Adipocyte (in vitro differentiated cells): ENCODE measurements at regions not wholly inside any gene's neighbourhood (a gene's known extent, or its start where the extent isn't known, plus 50 kb on each side); places are given as distances from the start of the nearest gene placed in this dataset.

ENCODE experiments used
- DNase-seq: peaks from one replicate; pipeline ENCODE4 v3.0.0-alpha.2; 2015; ENCODE audit warnings: low read depth
- H3K27me3 ChIP-seq: replicated peaks from 2 replicates; pipeline ENCODE4 v1.7.0; 2013; ENCODE audit warnings: mild to moderate bottlenecking, low read length, moderate library complexity; ENCODE audit not compliant: control insufficient read depth, insufficient read depth
- H3K36me3 ChIP-seq: 2 replicates; pipeline ENCODE4 v1.7.0; 2013; ENCODE audit warnings: low read length, mild to moderate bottlenecking, moderate library complexity; ENCODE audit not compliant: control insufficient read depth, insufficient read depth, severe bottlenecking
- H3K4me1 ChIP-seq: 2 replicates; pipeline ENCODE4 v1.7.0; 2013; ENCODE audit warnings: mild to moderate bottlenecking, low read length, moderate library complexity; ENCODE audit not compliant: control insufficient read depth, insufficient read depth
- H3K4me3 ChIP-seq: 2 replicates; pipeline ENCODE4 v1.7.0; 2013; ENCODE audit warnings: mild to moderate bottlenecking, low read length, moderate library complexity
- H3K9ac ChIP-seq: 2 replicates; pipeline ENCODE4 v1.7.0; 2013; ENCODE audit warnings: mild to moderate bottlenecking, low read length, moderate library complexity
- H3K9me3 ChIP-seq: 2 replicates; pipeline ENCODE4 v1.7.0; 2013; ENCODE audit warnings: mild to moderate bottlenecking, low read length, moderate library complexity; ENCODE audit not compliant: control insufficient read depth

DNA sequence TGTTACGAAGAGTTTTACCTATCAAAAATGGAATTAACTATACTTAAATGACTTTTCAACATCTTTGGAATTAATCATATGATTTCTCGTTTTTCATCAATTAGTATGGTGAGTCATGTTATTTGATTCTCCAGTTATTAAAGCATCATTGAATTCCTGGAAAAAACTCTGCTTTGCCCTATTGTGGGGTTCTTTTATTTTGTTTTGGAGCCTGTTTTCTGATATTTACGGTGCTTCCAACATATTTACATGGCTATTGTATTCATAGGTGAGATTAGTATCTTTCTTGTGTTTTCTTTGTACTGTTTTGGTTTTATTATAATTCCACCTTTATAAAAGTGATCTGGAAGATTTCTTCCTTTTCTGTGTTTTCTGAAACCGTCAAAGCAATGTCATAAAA is 902.7 kb downstream of the TBC1D22A start:
- Histone ChIP-seq H3K27me3 (no peaks in the 10 kb centered on the region), H3K9me3 (peaks cover 5% of the 10 kb centered on the region), H3K4me1 (no peaks in the 10 kb centered on the region), H3K9ac (no peak overlapping the region), H3K36me3 (no peaks in the 10 kb centered on the region), H3K4me3 (no peak overlapping the region)
- DNase-seq = no peak

DNA sequence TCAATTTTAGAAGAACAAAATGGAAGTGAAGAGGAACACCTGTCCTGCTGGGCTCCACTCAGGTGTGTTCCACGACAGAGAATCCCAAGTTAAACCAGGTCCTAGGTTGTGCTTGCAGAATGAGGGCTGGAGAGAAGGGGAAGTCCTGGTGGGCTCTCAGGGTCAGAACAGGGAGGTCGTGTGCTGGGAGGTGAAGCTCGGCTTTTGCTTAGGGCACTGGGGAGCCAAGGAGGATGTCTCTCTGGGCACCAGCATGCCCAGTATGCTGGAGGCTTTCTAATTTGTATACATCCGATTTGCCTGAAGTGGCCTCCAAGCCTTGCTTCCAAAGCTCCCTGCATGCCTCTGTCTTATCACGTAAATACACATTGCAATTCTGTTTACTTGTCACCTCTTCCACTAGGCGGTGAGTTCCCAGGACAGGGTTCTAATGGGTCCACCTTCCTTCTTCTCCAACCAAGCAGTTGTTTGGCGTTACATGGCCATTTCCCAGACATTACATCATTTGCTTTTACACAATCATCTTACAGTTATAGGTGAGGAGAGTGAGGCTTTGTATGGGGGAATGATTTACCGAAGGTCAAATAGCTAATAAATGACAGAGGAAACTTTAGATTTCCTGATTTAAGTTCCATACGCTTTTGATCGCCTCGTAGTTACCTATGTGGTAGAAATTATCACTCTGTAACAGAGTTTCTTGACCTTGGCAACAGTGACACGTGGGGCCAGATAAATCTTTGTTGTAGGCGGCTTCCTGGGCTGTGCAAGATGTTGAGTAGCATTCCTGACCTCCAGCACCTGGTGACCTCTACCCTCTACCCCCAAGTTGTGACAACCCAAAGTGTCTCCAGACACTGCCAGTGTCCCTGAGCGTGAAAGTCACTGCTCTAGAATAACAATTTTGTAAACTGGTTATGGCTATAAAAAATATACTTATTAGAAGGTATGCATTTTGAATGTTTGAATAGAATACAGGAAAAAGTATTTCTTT is 901.5 kb downstream of the TBC1D22A start:
- Histone ChIP-seq H3K9me3 (peaks cover 5% of the 10 kb centered on the region), H3K4me3 (no peak overlapping the region), H3K9ac (no peak overlapping the region), H3K4me1 (no peaks in the 10 kb centered on the region), H3K27me3 (no peaks in the 10 kb centered on the region), H3K36me3 (no peaks in the 10 kb centered on the region)
- DNase-seq = no peak

DNA sequence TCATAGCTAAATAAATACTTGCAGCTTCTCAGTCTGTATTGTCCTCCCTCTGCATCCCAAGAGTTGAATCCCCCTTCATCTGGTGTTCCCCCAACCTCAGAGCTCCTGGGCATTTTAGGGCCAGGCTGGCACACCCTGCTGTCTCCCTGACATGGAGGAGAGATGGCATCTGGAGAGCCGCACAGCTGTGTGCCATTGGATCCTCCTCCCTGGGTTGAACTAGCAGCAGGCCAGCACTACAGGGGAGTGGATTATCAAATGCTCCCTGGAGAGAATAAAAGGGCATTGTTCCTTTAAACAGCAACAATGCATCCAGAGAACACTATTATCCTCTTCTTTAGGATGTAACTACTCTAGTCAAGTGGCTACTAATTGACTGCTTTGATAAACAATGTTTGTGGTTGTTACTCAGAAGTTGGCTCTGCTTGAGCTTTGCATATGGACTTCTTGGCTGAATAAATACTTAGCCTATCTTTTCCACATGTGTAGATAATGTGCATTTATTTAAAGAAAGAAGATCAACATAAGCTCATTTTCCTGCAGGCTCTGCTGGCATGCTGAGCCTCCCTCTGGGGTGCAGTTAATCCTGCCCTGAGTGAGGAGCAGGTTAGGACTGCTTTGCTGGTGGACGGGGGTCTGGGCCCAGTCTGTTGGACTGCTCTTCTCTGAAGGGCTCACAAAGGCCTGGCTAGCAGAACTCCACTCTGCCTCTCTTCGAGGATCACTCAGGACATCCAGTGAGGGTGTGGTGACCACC is 897.2 kb downstream of the TBC1D22A start:
- H3K4me1 ChIP-seq = no peaks in the 10 kb centered on the region
- no peaks in the 10 kb centered on the region for H3K36me3 ChIP-seq
- no peak for DNase-seq
- no peak overlapping the region for H3K9ac ChIP-seq
- H3K4me3 ChIP-seq = no peak overlapping the region
- H3K9me3 ChIP-seq = peaks cover 5% of the 10 kb centered on the region
- H3K27me3 ChIP-seq = no peaks in the 10 kb centered on the region

DNA sequence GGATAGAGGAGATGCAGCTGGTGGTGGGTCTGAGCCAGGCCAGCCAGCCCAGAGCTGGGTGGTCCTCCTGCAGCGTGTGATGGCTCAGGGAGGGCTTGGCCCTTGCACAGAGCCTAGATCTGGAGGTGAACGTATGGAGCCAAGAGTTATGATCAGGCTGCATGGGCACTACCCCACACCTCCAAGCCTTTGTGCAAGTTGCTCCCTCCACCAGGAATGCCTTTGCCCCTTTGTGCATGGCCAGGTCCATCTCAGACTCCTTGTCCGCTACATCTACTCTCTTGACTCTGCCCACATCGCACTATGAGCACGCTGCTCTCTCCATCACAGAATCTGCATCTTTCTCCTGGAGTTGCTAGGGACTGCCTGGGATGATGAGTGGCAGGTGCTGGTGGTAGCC is 895.7 kb downstream of the TBC1D22A start:
- Histone ChIP-seq H3K4me1 (no peaks in the 10 kb centered on the region), H3K9me3 (peaks cover 1% of the 10 kb centered on the region), H3K27me3 (no peaks in the 10 kb centered on the region), H3K4me3 (no peak overlapping the region), H3K9ac (no peak overlapping the region), H3K36me3 (no peaks in the 10 kb centered on the region)
- no peak for DNase-seq

DNA sequence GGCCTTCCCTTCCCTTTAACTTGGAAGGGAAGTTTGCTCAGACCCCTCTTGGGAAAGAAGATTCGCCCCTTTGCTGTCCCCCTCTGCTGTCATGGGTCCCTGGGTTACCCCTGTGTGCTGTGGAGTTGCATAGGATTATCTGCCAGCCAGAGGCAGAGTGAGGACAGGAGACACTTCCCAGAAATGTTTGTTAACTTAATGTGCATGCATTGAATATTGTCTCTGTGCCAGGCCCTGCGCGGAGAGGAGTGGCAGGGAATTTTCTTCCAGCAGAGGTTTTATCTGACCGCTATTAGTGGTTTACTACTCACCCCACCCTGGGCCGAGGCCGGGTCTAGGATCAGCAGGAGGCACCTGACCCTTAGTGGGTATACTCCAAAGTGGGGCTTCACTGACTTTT is 894.8 kb downstream of the TBC1D22A start:
- Histone ChIP-seq H3K9ac (no peak overlapping the region), H3K4me1 (no peaks in the 10 kb centered on the region), H3K36me3 (no peaks in the 10 kb centered on the region), H3K4me3 (no peak overlapping the region), H3K27me3 (no peaks in the 10 kb centered on the region), H3K9me3 (no peaks in the 10 kb centered on the region)
- DNase-seq = no peak

DNA sequence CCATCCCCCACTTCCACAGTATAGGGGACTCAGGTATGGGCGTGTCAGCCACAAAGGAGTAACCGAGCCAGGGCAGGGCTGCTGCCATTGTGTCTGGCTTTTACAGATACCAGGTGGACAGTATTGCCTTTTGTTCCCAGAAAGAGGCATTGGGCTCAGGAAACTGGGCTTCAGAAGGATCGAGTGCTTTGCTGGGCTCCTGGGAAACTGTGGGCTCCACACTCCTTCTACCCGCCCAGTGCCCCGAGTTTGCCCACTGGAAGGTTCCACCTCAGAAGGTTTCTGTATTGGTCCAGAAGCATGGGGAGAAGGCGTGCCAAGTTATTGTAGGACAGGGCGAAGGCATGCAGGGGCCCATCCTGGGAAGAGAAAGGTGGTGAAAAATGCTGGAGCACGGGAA is 894.4 kb downstream of the TBC1D22A start:
- no peaks in the 10 kb centered on the region for H3K27me3 ChIP-seq
- no peak overlapping the region for H3K9ac ChIP-seq
- H3K4me3 ChIP-seq = no peak overlapping the region
- DNase-seq = no peak
- no peaks in the 10 kb centered on the region for H3K4me1 ChIP-seq
- no peaks in the 10 kb centered on the region for H3K36me3 ChIP-seq
- no peaks in the 10 kb centered on the region for H3K9me3 ChIP-seq

DNA sequence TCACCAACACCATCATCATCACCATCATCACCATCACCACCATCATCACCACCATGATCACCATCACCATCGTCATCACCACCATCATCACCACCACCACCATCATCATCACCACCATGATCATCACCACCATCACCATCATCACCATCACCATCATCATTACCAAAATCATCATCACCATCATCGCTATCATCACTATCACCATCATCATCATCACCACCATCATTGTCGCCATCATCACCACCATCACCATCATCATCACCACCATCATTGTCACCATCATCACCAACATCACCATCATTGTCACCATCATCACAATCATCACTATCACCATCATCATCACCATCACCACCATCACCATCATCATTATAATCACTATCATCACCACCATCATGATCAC is 893.5 kb downstream of the TBC1D22A start:
- no peaks in the 10 kb centered on the region for H3K27me3 ChIP-seq
- no peak overlapping the region for H3K9ac ChIP-seq
- H3K4me3 ChIP-seq = no peak overlapping the region
- no peaks in the 10 kb centered on the region for H3K4me1 ChIP-seq
- no peak for DNase-seq
- no peaks in the 10 kb centered on the region for H3K9me3 ChIP-seq
- H3K36me3 ChIP-seq = no peaks in the 10 kb centered on the region

DNA sequence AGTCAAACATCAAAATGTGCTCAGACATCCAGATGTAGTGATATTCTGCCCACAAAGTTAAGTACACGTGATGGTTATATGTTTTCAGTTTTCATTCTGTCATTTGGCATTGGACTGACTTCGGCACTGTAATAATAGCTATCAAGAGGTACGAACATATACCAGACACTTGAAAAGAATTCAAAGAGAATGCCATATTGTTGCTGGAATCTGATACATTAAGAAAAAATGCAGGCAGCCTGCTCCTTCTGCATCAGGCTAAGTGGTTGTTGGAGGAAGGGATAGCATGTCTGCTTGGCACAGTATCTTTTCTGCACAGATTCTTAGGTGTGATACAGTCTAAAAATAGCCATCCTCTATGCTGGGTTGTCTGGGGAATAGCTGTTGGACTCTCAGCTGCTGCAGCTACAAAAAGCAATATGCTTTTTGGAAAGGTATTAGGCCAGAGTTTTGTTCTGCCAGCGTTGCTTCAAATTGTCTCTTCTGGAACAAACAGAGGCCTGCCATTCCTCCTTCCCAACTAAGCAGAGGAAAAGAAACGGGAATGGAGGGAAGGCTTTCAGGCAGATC is 892.6 kb downstream of the TBC1D22A start:
- no peak overlapping the region for H3K4me3 ChIP-seq
- H3K4me1 ChIP-seq = no peaks in the 10 kb centered on the region
- H3K27me3 ChIP-seq = no peaks in the 10 kb centered on the region
- no peaks in the 10 kb centered on the region for H3K36me3 ChIP-seq
- no peak overlapping the region for H3K9ac ChIP-seq
- DNase-seq = no peak
- H3K9me3 ChIP-seq = no peaks in the 10 kb centered on the region

DNA sequence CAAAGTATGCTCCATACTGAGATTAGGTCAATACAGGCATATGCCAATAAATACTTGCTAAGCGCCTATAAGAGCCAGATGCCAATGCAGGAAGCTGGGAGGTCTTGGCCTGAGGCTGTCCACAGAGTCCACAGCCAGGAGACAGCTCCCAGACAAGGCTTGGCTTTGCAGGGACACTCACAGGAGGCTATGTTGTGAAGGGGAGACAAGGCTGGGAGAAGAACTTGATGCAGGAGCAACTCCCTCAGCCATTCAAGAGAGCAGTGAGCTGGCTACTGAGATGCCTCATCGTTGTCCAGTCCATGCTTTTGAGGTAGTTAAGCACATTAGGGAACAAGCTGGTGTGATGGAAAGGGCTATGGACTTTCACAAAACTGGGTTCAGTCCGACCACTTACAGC is 891.5 kb downstream of the TBC1D22A start:
- no peak overlapping the region for H3K4me3 ChIP-seq
- H3K27me3 ChIP-seq = no peaks in the 10 kb centered on the region
- no peaks in the 10 kb centered on the region for H3K4me1 ChIP-seq
- DNase-seq = no peak
- H3K36me3 ChIP-seq = no peaks in the 10 kb centered on the region
- H3K9ac ChIP-seq = no peak overlapping the region
- no peaks in the 10 kb centered on the region for H3K9me3 ChIP-seq

DNA sequence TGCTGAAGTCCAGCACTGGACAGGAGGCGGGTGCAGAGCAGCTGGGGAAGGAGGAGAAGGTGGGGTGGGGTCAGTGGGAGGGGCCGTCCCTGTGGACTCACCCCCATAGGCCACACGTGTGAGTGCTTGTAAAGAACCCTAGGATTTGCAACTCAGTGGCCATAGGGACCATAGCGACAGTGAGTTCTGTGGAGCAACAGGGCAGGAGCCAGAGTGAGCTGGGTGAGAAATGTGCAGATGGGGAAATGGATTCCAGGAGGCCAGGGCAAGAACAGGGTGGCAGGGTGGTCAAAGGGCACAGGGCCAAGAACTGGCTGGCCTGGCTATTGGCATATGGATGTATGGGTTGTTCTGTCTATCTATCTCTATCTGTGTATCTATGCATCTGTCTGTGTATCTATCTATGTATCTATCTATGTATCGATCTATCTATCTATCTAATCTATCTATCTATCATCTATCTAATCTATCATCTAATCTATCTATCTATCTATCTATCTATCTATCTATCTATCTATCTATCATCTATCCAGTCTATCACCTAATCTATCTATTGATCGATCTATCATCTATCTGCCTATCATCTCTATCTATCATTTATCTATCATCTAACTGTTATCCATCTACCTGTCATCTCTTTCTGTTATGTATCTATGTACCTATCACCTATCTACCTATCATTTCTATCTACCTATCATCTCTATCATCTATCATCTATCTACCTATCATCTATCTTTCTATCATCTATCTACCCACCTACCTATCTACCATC is 889.0 kb downstream of the TBC1D22A start:
- no peak overlapping the region for H3K9ac ChIP-seq
- H3K27me3 ChIP-seq = no peaks in the 10 kb centered on the region
- H3K9me3 ChIP-seq = no peaks in the 10 kb centered on the region
- no peaks in the 10 kb centered on the region for H3K4me1 ChIP-seq
- no peak for DNase-seq
- no peak overlapping the region for H3K4me3 ChIP-seq
- no peaks in the 10 kb centered on the region for H3K36me3 ChIP-seq

DNA sequence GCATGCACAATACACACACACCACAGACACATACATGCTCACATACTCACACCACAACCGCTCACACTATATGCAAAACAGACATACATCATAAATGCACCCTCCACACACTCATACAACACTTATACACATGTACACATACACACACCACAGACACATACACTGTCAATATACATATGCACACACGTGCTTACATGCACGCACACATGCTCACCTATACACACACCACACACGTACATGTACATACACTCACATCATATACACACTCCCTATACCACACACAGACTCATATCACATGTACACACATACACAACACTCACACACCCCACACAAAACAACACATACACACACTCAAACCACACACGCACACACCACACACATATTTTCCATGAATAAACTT is 885.3 kb downstream of the TBC1D22A start:
- Histone ChIP-seq H3K27me3 (no peaks in the 10 kb centered on the region), H3K4me1 (no peaks in the 10 kb centered on the region), H3K9me3 (peaks cover 4% of the 10 kb centered on the region), H3K36me3 (no peaks in the 10 kb centered on the region), H3K4me3 (no peak overlapping the region), H3K9ac (no peak overlapping the region)
- DNase-seq = no peak
